GM21723 (cell line): ENCODE measurements at regions not wholly inside any gene's neighbourhood (a gene's known extent, or its start where the extent isn't known, plus 50 kb on each side); places are given as distances from the start of the nearest gene placed in this dataset.

Experiments used
- ATAC-seq: cut with Tn5 transposase; IDR thresholded peaks from one replicate; pipeline ENCODE4 v1.9.1; 2021; ENCODE audit warnings: mild to moderate bottlenecking, moderate library complexity; ENCODE audit not compliant: unreplicated experiment

DNA sequence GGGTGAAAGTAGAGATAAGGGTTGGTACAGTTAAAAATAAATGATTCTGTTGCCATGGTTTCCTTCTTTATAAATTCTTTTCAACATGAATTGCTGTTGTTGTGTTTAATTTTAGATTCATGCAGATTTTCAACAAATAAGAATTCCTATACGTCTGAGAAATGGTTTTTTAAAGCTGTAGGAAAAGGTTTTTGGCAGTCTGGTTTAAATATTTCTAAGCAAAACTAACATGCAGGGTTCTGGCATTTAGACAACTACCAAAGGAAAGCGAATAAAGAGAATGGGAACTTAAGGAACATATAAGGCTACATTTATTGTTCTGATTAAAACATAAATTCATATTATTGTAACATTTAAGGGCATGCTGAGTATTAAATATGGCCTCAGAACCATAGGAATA, 203.0 kb upstream of the MIR17HG start:
- ATAC-seq = no peak

DNA sequence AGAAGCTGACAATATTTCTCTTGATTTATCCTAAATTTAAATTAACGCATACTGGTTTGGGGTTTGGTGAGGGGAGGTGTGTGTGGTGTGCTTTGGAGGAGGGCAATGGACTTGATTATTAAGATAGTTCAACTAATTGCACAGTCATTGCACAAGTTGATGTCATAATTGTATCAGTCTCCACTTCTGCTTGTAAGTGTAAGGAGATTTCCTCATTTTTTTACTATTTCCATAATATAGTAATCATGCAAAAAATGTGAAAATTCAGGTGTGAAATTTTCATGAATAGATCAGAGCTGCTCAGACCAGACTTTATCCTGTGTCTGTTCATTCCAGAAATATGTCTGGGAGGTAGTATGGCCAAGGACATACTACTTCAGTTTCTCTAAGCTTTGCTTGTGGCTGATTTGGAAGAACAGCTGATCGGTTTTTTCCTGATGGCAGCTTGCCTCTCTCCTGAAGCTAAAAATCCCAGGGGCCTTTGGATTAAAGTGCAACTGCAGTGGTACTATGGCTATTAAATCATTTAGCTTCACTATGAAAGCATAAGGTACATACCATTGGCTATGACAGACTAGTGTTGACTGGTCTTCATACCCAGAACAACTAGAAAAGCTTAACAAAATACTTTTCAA, 201.8 kb upstream of the MIR17HG start:
- ATAC-seq = no peak

DNA sequence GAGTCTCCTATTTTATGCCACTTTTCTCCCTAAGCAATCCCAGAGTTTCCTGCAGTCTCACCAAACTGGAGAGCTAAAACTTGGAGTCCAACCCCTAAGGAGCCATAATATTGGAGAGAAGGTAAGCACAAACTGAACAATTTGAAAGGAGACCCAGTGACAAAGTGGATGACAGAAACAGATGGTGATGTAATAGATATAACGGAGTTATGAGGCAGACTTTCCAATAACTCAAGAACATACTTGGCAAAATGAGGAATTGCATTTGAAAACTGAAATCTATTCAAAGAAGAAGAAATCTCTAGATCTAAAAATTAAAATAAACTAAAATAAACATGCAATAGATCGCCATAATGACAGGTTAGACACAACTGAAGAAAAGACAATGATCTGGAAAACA, 200.9 kb upstream of the MIR17HG start:
- ATAC-seq = no peak

GRCh38 chr13:91148098-91148497, 199.4 kb upstream of the MIR17HG start:
- ATAC-seq = no peak

DNA sequence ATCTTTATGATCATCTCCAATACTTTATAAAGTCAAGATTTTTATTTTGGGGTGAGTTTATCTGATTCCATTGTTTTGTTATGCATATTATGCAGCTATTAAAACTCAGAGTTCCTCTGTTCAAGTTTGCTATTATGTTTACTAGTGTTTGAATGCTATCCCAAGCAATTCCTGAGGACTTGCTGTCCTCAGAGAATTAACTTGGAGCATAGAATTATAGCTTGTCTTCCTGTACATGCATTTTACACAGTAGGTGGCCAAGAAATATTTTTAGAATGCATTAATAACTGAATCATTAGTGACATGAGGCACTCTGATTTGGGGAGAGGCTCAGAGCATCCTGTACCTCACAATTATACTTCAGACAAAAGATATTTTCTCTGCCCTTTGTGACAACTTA, 195.6 kb upstream of the MIR17HG start:
- ATAC-seq = no peak

DNA sequence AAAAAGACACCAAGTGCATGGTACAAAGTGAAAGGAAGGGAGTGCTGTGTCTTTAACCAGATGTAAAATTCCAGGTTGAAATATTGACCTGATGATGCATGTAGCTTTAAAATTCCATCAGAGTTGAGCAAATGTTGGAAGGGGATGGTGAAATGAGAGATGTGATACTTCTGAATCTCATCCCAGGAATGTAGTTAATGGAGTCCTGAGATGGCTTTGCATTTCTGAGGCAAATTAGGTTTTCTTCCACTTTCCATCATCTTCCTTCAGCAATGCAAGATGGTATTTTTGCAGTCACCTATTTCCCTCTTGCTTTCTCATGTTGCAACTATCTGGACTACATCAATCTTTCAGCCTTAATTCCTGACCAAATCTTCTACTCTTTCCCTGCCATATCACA, 194.1 kb upstream of the MIR17HG start:
- ATAC-seq = no peak

- no peak for ATAC-seq
Observed at GRCh38 chr13:91154558-91155353, 192.7 kb upstream of the MIR17HG start.

GRCh38 chr13:91155512-91156114, 191.9 kb upstream of the MIR17HG start:
- no peak for ATAC-seq

DNA sequence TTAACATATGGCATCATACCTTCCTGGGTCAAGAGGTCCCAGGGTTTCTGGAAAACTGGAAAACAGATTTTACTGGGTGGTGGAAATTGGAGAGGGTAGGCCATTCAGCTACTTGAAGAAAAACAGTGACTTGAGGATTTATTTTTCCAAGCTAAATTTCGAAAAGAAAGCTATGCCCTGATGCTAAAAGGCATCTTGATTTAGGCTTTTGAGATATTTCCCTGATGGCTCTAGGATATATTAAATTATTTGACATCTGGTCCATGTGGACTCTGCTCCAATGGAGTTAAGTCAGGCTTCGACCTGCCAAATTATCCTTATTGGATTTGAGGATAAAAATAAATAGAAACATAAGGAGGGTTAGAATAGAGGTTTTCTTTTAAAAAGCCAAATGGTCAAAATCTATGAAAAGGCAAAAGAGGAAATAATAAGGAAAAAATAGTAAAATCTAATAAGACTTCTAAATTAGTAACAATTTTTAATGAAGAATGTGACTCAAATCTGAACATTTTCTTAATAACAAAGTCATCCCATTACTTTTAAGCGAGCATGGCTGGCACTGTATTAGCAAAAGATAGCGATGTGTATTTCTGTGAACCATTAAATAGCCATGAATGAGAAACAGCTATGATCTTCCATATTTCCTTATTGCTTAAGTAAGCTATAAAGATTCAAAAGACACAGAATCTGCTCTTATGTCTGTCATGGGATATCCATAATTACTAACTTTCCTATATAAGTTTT, 190.0 kb upstream of the MIR17HG start:
- no peak for ATAC-seq

- no peak for ATAC-seq
Observed at GRCh38 chr13:91158017-91158395, 189.5 kb upstream of the MIR17HG start.

DNA sequence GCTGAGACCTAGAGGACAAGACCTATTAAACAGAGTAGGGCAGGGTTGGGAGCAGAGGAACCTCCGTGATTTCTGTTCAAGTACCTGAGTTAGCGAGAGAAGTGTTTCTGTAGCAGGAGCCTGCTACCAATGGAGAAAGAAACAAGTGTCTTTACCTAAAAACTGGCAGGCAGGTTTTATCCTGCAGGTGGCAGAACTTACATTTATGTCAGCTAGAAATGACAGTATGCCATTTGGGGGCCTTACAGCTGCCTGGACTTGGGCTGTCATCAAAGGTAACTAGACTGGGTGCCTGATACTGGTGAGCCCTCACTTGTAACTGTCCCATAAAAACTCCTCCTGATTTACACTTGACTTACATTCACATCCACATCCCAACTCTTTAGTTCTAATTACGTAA, 185.3 kb upstream of the MIR17HG start:
- ATAC-seq = peak; percentile 51

DNA sequence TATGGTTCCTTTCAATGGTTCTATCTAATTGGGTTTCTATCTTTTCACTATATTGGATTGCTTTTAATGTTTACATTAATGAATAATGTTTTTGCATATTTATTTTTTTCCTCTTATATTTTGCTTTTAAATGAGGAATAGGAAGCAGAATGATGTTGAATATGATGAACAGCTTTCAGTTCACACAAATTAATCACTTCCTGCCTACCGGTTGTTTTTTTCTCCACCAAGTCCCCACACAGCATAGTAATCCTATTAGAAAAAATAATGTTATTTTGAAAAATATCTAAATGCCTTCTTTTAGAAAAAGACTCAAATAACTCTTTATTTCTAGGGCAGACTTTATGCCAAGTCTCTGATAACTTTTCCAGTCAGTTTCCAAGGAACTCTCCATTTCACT, 184.9 kb upstream of the MIR17HG start:
- ATAC-seq = no peak

DNA sequence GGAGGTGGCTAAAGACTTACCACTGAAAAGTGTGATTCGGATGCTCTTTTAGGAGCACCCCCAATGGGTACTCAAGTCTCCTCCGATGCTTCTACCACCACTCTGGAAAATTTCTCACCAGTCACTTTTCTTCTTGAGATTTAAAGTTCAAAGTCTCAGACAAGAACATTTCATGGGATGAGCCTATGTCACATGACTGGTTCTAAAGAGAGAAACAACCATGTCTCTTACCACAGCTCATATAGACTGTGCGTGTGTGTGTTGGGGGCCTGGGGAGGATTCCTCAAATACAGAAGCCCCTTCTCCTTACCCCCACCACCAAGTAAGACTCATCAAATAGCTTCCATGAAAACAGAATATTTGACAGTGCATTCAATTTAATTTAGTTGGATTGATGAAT, 181.7 kb upstream of the MIR17HG start:
- no peak for ATAC-seq

DNA sequence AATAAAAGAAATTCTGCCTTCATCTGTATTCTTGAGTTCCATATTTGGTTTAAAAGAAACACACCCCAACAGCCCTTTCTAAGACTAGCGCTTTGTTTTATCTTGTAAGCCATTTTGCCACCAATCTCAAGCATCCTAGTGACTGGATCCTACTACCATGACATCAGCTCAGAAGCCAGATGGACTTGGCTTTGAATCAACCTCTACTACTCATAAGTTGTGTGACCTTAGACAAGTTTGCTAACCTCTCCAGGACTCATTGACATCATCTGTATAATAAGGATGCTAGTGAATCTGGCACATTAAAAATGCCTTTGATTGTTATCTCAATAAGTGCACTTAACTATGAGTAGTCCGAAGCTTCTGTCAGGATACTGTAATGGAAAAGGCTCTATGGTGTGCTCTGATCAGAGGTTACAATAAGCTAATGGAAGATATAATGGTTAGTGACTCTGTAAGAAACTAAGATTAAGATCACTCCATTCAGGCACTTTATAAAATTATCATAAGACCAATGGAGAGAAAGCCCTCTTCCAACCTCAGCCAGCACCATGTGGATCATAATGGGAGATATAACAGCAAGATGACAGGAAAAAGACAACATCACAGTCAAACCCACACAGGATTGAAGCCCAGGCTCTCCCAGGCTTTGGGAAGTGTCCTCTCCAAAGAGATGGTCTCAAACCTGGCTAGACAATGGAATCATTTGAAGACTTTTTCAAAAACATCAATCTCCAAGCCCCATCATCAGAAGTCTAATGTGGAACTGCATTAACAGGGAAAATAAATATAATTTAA, 180.6 kb upstream of the MIR17HG start:
- ATAC-seq = no peak

DNA sequence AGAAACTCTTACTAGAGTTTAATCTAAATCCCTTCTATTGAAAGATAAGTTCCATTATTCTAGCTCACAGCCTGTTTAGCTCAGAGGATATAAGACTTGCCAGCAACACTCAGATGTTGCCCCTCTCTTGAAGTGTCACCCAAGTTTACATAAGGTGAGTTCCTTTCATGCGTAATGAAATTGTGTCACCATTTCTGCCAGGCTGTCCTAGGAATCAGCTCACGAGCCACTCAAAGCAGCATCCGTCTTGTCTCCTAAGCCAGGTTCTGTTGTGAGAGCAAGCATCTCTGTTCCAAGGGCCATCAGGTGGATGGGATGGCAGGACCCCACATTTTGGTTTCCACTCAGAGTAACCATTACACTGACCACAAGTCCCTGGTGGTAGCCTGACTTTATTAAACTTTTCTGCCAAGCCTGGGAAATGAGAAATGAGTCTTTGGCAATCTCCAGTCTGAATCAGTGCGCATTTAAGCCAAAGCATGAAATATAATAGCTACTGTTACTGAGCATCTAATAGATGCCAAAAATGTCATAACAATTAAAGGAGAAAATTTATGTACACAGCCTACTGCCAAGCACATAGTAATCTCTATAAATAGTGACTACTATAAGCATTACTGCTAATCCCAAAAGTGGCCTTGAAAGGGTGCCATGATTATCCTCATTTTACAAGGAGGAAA, 179.6 kb upstream of the MIR17HG start:
- no peak for ATAC-seq

DNA sequence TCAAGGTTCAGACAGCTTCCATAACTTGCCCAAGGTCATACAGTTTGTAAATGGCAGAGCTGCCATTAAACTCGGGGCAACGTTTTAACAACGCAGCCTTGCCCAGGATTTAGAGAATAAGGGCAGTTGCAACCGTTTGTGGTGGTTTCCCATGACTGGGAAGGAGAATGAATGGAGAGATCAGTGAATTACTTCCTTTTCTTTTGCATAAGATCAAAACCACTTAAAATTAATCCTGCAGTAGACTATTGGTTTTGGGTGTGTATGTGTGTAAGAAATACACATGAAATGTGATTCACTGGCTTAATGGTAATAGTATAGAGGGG, 179.1 kb upstream of the MIR17HG start:
- no peak for ATAC-seq

DNA sequence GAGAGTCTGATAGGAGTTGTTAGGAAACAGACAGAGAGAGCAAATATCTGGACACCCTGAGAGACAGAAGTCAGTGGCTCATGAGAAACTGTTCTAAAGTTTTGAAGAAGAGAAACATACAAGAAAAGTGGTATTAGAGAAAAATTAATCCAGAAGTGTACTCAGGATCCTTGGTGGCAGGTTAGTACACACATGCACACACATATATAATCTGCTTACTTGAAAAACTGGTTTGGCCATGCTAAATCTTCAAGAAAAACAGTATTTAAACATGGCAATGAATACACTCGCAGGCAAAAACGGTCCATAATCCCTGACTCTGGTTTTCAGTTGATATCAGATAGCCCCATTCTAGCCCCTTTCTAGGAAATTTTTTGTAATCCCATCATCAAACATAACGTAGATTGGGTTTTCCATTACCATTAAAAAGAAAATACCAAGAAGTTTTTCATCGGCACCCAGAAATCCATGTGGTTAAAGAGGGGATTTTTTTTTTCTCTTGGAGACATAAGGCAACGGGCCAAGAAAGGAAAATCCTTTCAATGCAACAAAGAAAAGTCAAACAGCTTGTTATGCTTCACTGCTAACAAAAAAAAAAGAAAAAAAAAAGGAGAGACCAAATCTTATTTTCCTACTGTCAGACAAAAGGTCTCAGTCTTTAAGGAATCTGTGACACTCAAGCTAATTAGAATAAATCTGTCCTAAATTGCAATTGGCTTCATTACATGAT, 178.0 kb upstream of the MIR17HG start:
- no peak for ATAC-seq

DNA sequence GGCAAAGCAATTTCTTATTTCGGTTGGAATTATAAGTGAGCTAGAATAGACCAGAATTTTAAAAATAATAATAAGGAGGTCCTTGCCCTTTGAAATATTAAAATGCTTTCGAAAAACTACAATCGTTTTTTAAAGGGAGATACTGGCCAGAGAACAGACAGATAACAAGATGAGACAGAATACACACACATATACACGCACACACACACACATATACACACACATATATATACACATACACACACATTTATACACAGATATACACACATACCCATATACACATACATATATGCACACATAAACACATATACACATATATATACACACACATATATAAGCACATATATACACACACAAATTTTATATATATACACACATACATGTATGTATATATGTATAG, 175.3 kb upstream of the MIR17HG start:
- ATAC-seq = no peak

DNA sequence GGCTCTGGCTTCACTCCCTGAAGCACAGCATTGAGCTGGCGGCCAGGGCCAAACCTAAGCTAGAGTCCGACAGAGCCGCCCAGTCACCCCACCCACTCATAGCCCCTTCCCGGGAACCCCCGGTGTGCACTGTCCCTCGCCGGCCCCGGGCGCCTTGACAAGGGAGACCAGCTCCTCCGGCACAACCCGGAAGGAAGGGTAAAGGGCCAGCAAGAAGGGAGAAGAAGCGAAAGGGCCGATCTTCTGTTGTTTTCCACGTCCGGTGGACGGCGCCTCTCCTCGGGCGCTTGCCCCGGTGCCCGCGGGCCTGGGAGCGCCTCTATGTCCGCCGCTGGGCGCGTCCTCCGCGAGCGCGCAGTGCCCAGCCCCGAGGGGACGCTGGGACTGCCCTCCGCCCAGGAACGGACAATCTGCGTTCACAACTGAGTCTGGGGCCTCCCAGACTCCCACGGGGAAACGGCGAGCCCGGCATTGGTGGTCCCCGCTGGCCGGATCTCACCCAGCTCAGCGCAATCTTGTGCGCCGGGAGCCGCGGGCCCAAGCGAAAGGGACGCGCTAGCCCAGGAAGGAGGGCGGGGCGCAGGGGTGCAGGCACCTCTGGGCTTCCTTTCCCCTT, 172.5 kb upstream of the MIR17HG start:
- no peak for ATAC-seq
